Nephron (organoid): ENCODE measurements at regions not wholly inside any gene's neighbourhood (a gene's known extent, or its start where the extent isn't known, plus 50 kb on each side); places are given as distances from the start of the nearest gene placed in this dataset.
"Not testable (repeated sequence)": the region's sequence is repeated elsewhere in the genome, so short reads cannot be mapped to it uniquely, and the experiment has no call there.

Experiments
- H3K27ac Mint-ChIP-seq, 3 experiments: 2 replicates each; pipeline ENCODE4 v1.8.0; 2020; ENCODE audit warnings: mixed read lengths in 3 of 3, mild to moderate bottlenecking in 2 of 3, moderate library complexity in 1 of 3
- H3K27me3 Mint-ChIP-seq: 2 replicates; pipeline ENCODE4 v1.8.0; 2021; ENCODE audit warnings: low read depth, mild to moderate bottlenecking, moderate library complexity, mixed read lengths
- H3K36me3 Mint-ChIP-seq: 2 replicates; pipeline ENCODE4 v1.8.0; 2020; ENCODE audit warnings: low read depth, mixed read lengths
- H3K4me1 Mint-ChIP-seq: 2 replicates; pipeline ENCODE4 v1.8.0; 2020; ENCODE audit warnings: mixed read lengths
- H3K4me3 Mint-ChIP-seq, 3 experiments: 2 replicates each; pipeline ENCODE4 v1.8.0; 2020; ENCODE audit warnings: mild to moderate bottlenecking in 3 of 3, mixed read lengths in 3 of 3, moderate library complexity in 2 of 3
- H3K9me3 Mint-ChIP-seq: 2 replicates; pipeline ENCODE4 v1.8.0; 2020; ENCODE audit warnings: mixed read lengths
- TF ChIP-seq, protein P1 (sequence below), 3 experiments: fragments of 200-600 bp; sonication (generic); IDR thresholded peaks; one replicate each; pipeline ENCODE4 v1.5.0; 2021; ENCODE audit warnings: antibody characterized with exemption in 3 of 3; ENCODE audit not compliant: unreplicated experiment in 3 of 3

DNA sequence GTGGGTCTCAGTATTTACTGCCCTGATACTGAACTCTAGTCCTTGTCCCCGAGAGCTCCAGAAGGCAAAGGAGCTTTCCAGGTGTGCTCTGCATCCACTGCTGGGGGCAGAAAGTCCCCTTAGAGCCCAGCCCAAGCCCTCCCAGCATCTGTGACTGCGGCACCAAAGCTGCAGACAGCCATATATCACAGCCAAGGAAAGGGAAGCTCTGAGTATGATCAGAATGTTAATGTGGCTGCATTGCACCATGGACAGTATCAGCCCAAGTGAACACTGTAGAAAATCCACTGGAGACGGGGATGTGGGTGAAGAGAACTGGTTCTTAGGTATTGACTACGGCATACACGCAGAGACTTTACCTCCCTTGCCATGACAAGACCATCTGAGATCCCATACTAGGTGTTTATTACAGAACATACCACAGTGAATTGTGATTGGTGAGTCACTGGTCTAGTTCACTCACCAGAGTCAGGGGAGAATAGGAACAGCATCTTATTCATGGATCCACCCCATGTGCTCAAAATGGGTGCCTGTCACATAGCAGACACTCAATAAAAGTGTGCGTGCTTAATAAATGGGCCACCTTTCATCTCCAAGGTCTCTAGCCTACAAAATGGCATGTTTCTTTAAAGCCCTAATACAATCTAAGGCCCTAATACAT, 170.3 kb downstream of the HHIPL2 start:
- TF ChIP-seq, protein P1, sequence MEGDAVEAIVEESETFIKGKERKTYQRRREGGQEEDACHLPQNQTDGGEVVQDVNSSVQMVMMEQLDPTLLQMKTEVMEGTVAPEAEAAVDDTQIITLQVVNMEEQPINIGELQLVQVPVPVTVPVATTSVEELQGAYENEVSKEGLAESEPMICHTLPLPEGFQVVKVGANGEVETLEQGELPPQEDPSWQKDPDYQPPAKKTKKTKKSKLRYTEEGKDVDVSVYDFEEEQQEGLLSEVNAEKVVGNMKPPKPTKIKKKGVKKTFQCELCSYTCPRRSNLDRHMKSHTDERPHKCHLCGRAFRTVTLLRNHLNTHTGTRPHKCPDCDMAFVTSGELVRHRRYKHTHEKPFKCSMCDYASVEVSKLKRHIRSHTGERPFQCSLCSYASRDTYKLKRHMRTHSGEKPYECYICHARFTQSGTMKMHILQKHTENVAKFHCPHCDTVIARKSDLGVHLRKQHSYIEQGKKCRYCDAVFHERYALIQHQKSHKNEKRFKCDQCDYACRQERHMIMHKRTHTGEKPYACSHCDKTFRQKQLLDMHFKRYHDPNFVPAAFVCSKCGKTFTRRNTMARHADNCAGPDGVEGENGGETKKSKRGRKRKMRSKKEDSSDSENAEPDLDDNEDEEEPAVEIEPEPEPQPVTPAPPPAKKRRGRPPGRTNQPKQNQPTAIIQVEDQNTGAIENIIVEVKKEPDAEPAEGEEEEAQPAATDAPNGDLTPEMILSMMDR (IDR thresholded peaks at IDR 0.05; ENCODE audit: unreplicated experiment in 3 of 3): no peak
- H3K36me3 Mint-ChIP-seq: no peaks in the 10 kb centered on the region
- H3K27me3 Mint-ChIP-seq: no peaks in the 10 kb centered on the region
- no peaks in the 10 kb centered on the region for H3K4me1 Mint-ChIP-seq
- no peak overlapping the region for H3K27ac Mint-ChIP-seq
- H3K9me3 Mint-ChIP-seq: peaks cover 9% of the 10 kb centered on the region
- no peak overlapping the region for H3K4me3 Mint-ChIP-seq

DNA sequence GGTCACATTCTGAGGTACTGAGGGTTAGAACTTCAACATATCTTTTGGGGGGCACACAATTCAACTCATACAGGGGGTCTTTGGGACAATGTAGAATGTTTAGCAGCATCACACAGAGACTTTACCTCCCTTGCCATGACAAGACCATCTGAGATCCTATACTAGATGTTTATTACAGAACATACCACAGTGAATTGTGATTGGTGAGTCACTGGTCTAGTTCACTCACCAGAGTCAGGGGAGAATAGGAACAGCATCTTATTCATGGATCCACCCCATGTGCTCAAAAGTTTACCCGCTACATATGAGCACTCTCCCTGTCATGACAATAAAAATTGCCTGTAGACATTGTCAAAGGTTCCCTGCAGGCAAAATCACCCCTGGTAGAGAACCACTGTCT, 171.1 kb downstream of the HHIPL2 start:
- H3K36me3 Mint-ChIP-seq, H3K4me3 Mint-ChIP-seq, H3K9me3 Mint-ChIP-seq, H3K27me3 Mint-ChIP-seq, H3K27ac Mint-ChIP-seq, H3K4me1 Mint-ChIP-seq: not testable (repeated sequence)

DNA sequence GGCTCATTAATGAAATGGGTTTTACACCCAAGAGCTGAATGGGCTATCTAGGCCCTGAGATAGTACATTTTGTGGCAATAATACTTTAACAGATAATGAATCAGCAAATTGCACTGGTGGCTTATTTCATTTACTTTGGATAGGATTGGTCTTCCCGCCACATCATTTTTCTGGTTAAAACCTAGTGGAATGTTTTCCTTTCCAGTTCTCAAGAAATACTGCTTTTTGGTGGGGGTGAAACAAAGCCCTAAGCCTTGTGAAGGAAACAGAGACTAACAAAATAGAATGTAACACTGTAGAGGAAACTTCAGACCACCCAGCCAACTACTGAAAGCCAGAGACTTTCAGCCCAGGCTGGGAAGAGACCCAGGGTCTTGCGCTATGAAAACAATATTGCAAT, 172.2 kb downstream of the HHIPL2 start:
- H3K9me3 Mint-ChIP-seq: no peaks in the 10 kb centered on the region
- no peaks in the 10 kb centered on the region for H3K4me1 Mint-ChIP-seq
- TF ChIP-seq, protein P1 (IDR thresholded peaks at IDR 0.05; ENCODE audit: unreplicated experiment in 3 of 3): no peak
- H3K36me3 Mint-ChIP-seq: no peaks in the 10 kb centered on the region
- no peak overlapping the region for H3K27ac Mint-ChIP-seq
- H3K4me3 Mint-ChIP-seq: no peak overlapping the region
- H3K27me3 Mint-ChIP-seq: no peaks in the 10 kb centered on the region

DNA sequence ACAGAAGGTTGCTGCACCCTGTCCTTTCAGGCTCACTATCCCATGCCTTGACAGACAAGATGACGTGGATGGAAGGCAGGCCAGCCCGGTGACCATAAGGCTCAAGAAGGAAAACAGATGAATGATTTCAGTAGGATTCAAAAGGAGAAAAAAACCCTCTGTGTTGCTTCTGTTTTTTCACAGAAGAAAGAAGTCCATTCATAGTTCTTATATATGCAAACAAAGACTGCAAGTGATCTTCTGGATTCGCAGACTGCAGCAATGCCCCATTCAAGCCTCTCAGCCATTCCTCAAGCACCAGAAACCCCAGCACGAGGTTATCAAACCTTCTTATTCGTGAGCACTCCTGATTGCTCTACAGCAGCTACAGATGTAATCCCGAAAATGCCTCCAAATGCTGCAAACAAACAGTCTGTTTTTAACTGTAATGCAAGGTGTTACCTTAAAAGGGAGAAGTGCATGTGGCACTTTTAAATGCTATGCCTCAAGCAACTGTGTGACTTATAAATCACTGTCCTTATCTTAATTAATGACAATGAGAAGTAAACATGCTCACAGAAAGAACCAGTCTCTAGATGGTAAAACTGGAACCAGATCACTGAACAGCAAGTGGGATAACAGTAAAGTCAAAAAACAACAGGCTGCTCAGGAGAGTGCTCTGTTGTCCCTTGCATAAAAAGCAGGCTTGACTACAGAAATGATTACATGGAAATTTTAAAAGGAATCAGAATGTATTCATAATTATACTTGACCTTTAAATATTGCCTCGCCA, 173.9 kb downstream of the HHIPL2 start:
- H3K27ac Mint-ChIP-seq: no peak overlapping the region
- H3K4me3 Mint-ChIP-seq: no peak overlapping the region
- no peaks in the 10 kb centered on the region for H3K27me3 Mint-ChIP-seq
- no peaks in the 10 kb centered on the region for H3K36me3 Mint-ChIP-seq
- TF ChIP-seq, protein P1 (IDR thresholded peaks at IDR 0.05; ENCODE audit: unreplicated experiment in 3 of 3): no peak
- peaks cover 1% of the 10 kb centered on the region for H3K9me3 Mint-ChIP-seq
- H3K4me1 Mint-ChIP-seq: no peaks in the 10 kb centered on the region

DNA sequence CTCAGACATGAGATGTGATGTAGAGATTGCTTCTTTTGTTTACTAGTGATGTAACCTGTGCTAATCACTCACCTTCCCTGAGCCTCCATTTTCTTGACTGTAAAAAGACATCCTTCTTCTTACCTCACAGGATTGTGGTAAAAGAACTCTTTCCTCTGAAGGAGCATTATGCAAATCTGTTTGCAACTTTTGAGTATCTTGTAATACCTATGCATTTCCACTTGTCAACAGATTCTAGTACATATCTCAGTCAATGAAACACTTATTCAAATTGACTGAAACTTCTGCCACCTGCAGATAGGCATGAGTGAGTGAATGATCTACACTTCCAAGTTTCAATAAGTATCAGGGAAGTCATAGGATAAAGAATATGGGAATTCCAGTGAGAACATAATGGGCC, 174.7 kb downstream of the HHIPL2 start:
- Mint-ChIP-seq H3K36me3 (no peaks in the 10 kb centered on the region), H3K27ac (no peak overlapping the region), H3K9me3 (peaks cover 3% of the 10 kb centered on the region), H3K4me1 (no peaks in the 10 kb centered on the region), H3K27me3 (no peaks in the 10 kb centered on the region), H3K4me3 (no peak overlapping the region)
- TF ChIP-seq, protein P1 (IDR thresholded peaks at IDR 0.05; ENCODE audit: unreplicated experiment in 3 of 3): no peak

DNA sequence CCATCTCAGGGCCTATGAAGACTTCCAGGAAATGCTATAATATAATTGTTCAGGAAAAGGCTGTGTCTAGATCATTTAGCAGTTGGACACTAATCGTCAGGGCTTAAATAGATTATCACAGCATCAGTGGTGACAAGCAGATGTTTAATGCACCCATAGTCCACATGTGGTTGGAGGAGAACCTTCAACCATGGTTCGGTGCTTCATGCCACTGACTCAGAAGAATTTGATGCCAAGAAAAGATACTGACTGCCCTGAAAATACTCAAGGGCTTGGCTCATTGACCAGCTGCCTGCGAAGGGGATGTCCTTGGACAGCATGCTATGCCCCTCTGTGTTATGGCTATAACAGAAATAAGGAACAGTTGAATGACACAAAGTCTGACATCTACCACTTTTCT, 175.7 kb downstream of the HHIPL2 start:
- Mint-ChIP-seq H3K27me3 (no peaks in the 10 kb centered on the region), H3K4me3 (no peak overlapping the region), H3K9me3 (peaks cover 3% of the 10 kb centered on the region), H3K36me3 (no peaks in the 10 kb centered on the region), H3K4me1 (no peaks in the 10 kb centered on the region), H3K27ac (no peak overlapping the region)
- TF ChIP-seq, protein P1 (IDR thresholded peaks at IDR 0.05; ENCODE audit: unreplicated experiment in 3 of 3): no peak
